Fibroblast of villous mesenchyme (primary cell): ENCODE measurements at regions not wholly inside any gene's neighbourhood (a gene's known extent, or its start where the extent isn't known, plus 50 kb on each side); places are given as distances from the start of the nearest gene placed in this dataset.

Source experiments
- DNase-seq: peaks from one replicate; pipeline ENCODE4 v3.0.0-alpha.2; 2010; ENCODE audit warnings: low read depth
- H3K4me3 ChIP-seq: 2 replicates; pipeline ENCODE4 v1.5.1; 2011; ENCODE audit warnings: low read depth, mild to moderate bottlenecking, low read length
- CTCF ChIP-seq: IDR thresholded peaks from 2 replicates; pipeline ENCODE4 v1.5.1; 2012; ENCODE audit warnings: low read depth, mild to moderate bottlenecking, low read length; ENCODE audit not compliant: insufficient read depth

GRCh38 chr12:79534029-79534867 is 156.5 kb downstream of the PAWR start:
- peak; percentile 44 for DNase-seq
- TF ChIP-seq CTCF = no peak
- H3K4me3 ChIP-seq = no peak overlapping the region

GRCh38 chr12:79532907-79533288 is 157.9 kb downstream of the PAWR start:
- peak; percentile 27 for DNase-seq
- TF ChIP-seq CTCF = no peak
- no peak overlapping the region for H3K4me3 ChIP-seq

GRCh38 chr12:79531518-79531917 is 159.2 kb downstream of the PAWR start:
- H3K4me3 ChIP-seq = no peak overlapping the region
- peak; percentile 30 for DNase-seq
- TF ChIP-seq CTCF = no peak

GRCh38 chr12:79527473-79527872 is 163.3 kb downstream of the PAWR start:
- DNase-seq = no peak
- no peak overlapping the region for H3K4me3 ChIP-seq
- no peak for TF ChIP-seq CTCF

- H3K4me3 ChIP-seq = no peak overlapping the region
- no peak for TF ChIP-seq CTCF
- no peak for DNase-seq
Measured at GRCh38 chr12:79525357-79525756, 165.4 kb downstream of the PAWR start.

GRCh38 chr12:79524507-79525148 is 166.1 kb downstream of the PAWR start:
- H3K4me3 ChIP-seq = no peak overlapping the region
- DNase-seq = peak; percentile 36
- no peak for TF ChIP-seq CTCF
